ENCODE measurements at regions not wholly inside any gene's neighbourhood (a gene's known extent, or its start where the extent isn't known, plus 50 kb on each side); places are given as distances from the start of the nearest gene placed in this dataset.

- DNase-seq (ENCODE audit: low spot score) = no peak
These were observed 282.4 kb upstream of the GRM7 start for GRCh38 chr3:6578526-6578925.

GRCh38 chr3:6580808-6581207 lies 280.1 kb upstream of the GRM7 start:
- DNase-seq (ENCODE audit: low spot score) = no peak

GRCh38 chr3:6585360-6585759 lies 275.6 kb upstream of the GRM7 start:
- no peak for DNase-seq (ENCODE audit: low spot score)

- no peak for DNase-seq (ENCODE audit: low spot score)
These were observed 260.7 kb upstream of the GRM7 start for GRCh38 chr3:6600237-6600636.

GRCh38 chr3:6601374-6601773 lies 259.5 kb upstream of the GRM7 start:
- no peak for DNase-seq (ENCODE audit: low spot score)

- no peak for DNase-seq (ENCODE audit: low spot score)
These were observed 258.6 kb upstream of the GRM7 start for GRCh38 chr3:6602329-6602728.

GRCh38 chr3:6605227-6605626 lies 255.7 kb upstream of the GRM7 start:
- DNase-seq (ENCODE audit: low spot score) = no peak

GRCh38 chr3:6608843-6609242 lies 252.1 kb upstream of the GRM7 start:
- DNase-seq (ENCODE audit: low spot score) = no peak

GRCh38 chr3:6612034-6612616 lies 248.8 kb upstream of the GRM7 start:
- no peak for DNase-seq (ENCODE audit: low spot score)

GRCh38 chr3:6622260-6622659 lies 238.7 kb upstream of the GRM7 start:
- DNase-seq (ENCODE audit: low spot score) = no peak

- DNase-seq (ENCODE audit: low spot score) = no peak
These were observed 238.2 kb upstream of the GRM7 start for GRCh38 chr3:6622712-6623111.

GRCh38 chr3:6631376-6631775 lies 229.5 kb upstream of the GRM7 start:
- DNase-seq (ENCODE audit: low spot score) = no peak

GRCh38 chr3:6640907-6641306 lies 220.0 kb upstream of the GRM7 start:
- no peak for DNase-seq (ENCODE audit: low spot score)

- DNase-seq (ENCODE audit: low spot score) = no peak
These were observed 216.6 kb upstream of the GRM7 start for GRCh38 chr3:6644070-6644929.

GRCh38 chr3:6654670-6655069 lies 206.2 kb upstream of the GRM7 start:
- no peak for DNase-seq (ENCODE audit: low spot score)

- no peak for DNase-seq (ENCODE audit: low spot score)
These were observed 205.6 kb upstream of the GRM7 start for GRCh38 chr3:6655275-6655674.

GRCh38 chr3:6657591-6657990 lies 203.3 kb upstream of the GRM7 start:
- no peak for DNase-seq (ENCODE audit: low spot score)

- DNase-seq (ENCODE audit: low spot score) = no peak
These were observed 193.6 kb upstream of the GRM7 start for GRCh38 chr3:6667354-6667753.

GRCh38 chr3:6671363-6671762 lies 189.6 kb upstream of the GRM7 start:
- DNase-seq (ENCODE audit: low spot score) = no peak

- no peak for DNase-seq (ENCODE audit: low spot score)
These were observed 181.4 kb upstream of the GRM7 start for GRCh38 chr3:6679510-6679909.

GRCh38 chr3:6680119-6680806 lies 180.7 kb upstream of the GRM7 start:
- no peak for DNase-seq (ENCODE audit: low spot score)

GRCh38 chr3:6697285-6697684 lies 163.6 kb upstream of the GRM7 start:
- DNase-seq (ENCODE audit: low spot score) = no peak

- DNase-seq (ENCODE audit: low spot score) = no peak
These were observed 163.2 kb upstream of the GRM7 start for GRCh38 chr3:6697722-6698121.

Data from germinal center (tissue), 1 donor.